Posterior cingulate gyrus (tissue), 11 donors: ENCODE measurements at regions not wholly inside any gene's neighbourhood (a gene's known extent, or its start where the extent isn't known, plus 50 kb on each side); places are given as distances from the start of the nearest gene placed in this dataset.
"Not testable (repeated sequence)": the region's sequence is repeated elsewhere in the genome, so short reads cannot be mapped to it uniquely, and the experiment has no call there.

ENCODE experiments used
- DNase-seq, 10 donors: peaks; one replicate each; pipeline versions ENCODE4 v3.0.0 to v3.0.0-alpha.2; 2020 to 2021; ENCODE audit warnings: mixed read lengths in 3 of 10
- intact Hi-C: fragments of 100-400 bp; cut with DNase I; formaldehyde crosslinking; loops from one replicate; pipeline ENCODE4 v1.15.1; 2023

- DNase-seq = not testable (repeated sequence)
Observed at GRCh38 chr2:89246027-89246426, 554.6 kb downstream of the RPIA start.

DNA sequence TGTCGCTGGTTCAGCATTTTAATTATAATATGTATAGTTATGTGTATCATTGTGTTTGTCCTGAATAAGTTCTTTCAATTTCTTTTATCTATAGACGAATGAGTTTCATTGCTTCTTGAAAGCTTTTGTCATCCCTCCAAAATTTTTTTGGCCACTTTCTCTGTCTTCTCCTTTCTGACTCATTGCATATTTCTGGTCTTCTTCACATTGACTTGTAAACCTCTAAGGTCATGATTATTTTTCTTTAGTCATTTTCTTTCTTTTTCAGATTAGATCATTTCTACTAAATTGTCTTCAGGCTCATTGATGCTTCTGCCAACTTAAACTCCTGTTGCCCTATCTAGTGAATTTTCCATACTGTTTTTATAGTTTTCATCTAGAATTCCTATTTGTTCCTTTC is 555.1 kb downstream of the RPIA start:
- DNase-seq, intact Hi-C loops: not testable (repeated sequence)

More at GRCh38 chr2:89246027-89246426, 554.6 kb downstream of the RPIA start:
- intact Hi-C loops = not testable (repeated sequence)

- intact Hi-C loops, DNase-seq: not testable (repeated sequence)
Observed at GRCh38 chr2:89255013-89255412, 563.5 kb downstream of the RPIA start.

DNA sequence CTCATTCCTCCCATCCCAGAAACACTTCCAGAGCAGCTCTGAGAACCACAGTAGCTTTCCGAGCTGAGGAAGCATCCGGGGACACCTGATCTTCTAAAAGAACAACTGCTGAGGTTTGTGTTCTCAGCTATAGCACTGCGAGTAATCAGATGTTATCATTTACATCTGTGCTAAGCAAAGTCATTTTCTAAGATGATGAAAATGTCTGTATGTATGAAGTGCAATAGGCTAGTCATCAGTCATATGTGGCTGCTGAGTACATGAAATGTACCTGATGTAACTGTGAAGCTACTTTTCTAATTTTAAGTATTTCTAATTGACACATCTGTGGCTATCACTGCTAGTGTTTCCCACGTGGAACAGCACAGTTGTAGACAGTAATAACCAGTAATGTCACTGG is 582.0 kb downstream of the RPIA start:
- intact Hi-C loops, DNase-seq: not testable (repeated sequence)

DNA sequence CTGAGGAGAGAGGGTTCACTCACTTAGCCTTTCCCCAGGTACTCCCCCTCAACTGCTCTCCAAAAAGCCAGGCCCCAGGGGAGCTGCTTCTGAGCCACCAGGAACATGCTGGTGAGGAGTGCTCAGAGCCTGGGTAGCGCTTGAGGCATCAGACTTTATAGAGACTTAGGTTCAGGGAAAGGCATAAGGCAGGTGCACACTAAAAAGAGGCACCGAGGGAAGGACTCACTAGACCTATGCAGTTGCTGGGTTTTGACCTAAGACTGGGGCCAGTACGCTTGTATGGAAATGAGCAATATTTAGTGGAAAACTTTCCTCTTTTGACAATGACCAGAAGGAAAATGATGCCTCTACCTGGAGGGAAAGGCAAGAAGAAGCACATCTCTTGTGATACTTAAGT is 589.1 kb downstream of the RPIA start:
- DNase-seq, intact Hi-C loops: not testable (repeated sequence)

DNA sequence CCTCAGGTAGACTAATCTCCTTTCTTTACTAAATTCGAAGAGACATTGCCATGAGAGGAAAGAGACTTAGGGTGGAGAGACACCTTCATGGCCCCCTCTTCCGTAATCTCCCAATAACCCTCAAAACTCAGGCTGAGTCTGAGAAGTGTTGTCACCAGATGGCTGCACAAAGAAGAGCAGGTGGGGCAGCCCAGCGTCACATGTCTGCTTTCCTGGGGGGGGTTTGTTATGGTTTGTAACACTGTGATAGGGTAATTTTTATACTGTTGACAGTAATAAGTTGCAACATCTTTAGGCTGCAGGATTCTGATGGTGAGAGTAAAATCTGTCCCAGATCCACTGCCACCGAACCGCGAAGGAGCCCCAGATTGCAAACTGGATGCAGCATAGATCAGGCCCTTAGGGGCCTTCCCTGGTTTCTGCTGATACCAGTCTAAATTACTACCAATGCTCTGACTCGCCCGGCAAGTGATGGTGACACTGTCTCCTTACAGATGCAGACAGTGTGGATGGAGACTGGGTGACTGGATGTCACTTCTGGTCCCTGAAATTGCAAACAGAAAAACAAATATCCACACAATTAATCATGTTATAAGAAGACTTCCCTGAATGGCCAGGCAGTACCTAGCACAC is 595.1 kb downstream of the RPIA start:
- intact Hi-C loops, DNase-seq: not testable (repeated sequence)

GRCh38 chr2:89287084-89287483 is 595.6 kb downstream of the RPIA start:
- intact Hi-C loops, DNase-seq: not testable (repeated sequence)

GRCh38 chr2:89291717-89292298 is 600.3 kb downstream of the RPIA start:
- intact Hi-C loops, DNase-seq: not testable (repeated sequence)

GRCh38 chr2:89293399-89293798 is 601.9 kb downstream of the RPIA start:
- DNase-seq, intact Hi-C loops: not testable (repeated sequence)

DNA sequence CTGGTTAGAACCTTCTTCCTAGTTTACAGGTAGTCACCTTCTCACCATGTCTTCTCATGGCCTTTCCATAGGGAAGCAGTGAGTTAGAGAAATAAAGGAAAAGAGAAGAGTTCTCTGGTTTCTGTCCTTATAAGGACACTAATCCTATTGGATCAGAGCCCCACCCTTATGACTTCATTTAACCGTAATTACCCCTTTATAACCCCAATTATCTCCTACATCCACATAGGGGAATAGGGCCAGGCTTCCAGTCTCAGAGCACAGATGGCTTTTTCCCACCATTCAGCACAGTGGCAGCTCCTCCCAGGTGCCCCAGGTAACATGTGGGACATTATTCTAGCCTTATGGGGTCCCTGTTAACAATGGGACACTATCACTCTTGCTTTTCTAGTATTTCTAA is 602.9 kb downstream of the RPIA start:
- intact Hi-C loops, DNase-seq: not testable (repeated sequence)

DNA sequence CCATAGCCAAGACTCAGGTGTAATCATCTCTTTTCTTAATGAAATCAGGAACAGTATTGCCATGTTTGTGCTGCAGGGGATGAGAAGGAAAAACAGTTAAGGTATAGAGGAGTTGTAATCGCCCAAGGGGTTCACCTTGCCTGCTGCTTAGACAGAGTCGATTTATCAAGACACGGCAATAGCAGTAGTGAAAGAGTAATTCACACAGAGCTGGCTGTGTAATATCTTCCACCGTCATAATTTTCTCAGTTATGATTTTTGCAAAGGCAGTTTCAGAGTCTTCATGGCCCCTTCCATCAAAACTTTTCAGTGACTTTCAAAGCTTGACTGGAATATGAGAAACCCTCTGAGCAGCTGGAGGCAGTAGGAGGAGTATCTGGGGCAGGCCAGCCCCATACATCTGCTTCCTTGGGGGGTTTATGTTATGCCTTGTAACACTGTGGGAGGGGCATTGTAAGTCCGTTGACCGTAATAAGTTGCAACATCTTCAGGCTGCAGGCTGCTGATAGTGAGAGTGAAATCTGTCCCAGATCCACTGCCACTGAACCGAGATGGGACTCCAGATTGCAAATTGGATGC is 605.4 kb downstream of the RPIA start:
- DNase-seq, intact Hi-C loops: not testable (repeated sequence)

GRCh38 chr2:89299196-89299595 is 607.7 kb downstream of the RPIA start:
- DNase-seq, intact Hi-C loops: not testable (repeated sequence)

- DNase-seq = peak in 1 of 10 donors; percentile 44
- intact Hi-C loops = not testable (repeated sequence)
Observed at GRCh38 chr2:89305623-89306022, 614.1 kb downstream of the RPIA start.

GRCh38 chr2:89306869-89307637 is 615.6 kb downstream of the RPIA start:
- DNase-seq = peak in 1 of 10 donors; percentile 48
- intact Hi-C loops = not testable (repeated sequence)

- DNase-seq, intact Hi-C loops: not testable (repeated sequence)
Observed at GRCh38 chr2:89318990-89319389, 627.5 kb downstream of the RPIA start.

DNA sequence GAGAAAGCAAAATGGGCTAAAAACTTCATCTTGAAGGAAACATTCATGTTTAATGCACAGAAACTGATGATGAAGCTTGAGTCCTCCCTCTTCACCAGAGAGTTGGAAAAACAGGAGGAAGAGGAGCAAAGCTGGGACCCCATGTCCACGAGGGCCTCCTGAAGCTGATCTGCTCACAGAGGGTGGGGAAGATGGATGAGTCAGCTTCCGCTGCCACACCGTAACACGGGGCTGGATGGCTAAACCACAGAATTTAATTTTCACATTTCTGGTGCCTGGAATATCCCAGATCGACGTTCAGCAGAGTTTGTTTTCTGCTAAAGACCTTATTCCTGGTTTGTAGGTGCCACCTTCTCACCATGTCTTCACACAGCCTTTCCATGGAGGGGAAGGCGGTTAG is 634.4 kb downstream of the RPIA start:
- DNase-seq = peak in 1 of 10 donors; percentile 7

DNA sequence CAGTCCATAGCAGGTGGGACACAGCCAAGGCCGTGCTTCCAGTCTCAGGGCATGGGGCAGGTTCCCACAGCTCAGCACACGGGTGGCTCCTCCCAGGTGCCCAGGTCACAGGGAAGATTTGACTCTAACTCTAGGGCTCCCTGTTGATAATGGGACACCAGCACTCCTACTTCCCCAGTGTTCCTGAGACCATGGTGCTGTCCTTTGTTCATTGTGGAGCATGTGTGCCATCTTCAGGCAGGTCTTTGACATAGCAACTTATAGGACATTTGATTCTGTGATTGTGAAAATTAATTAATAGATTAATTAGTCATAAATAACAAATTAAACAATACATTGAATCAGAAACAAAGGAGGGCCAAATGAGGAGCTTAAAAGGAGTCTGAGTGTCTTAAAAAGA is 635.0 kb downstream of the RPIA start:
- intact Hi-C loops = not testable (repeated sequence)
- peak in 1 of 10 donors; percentile 13 for DNase-seq

More for the DNA sequence above, 634.4 kb downstream of the RPIA start:
- intact Hi-C loops = not testable (repeated sequence)

GRCh38 chr2:89328790-89329189 is 637.3 kb downstream of the RPIA start:
- intact Hi-C loops, DNase-seq: not testable (repeated sequence)
